ENCODE measurements at regions not wholly inside any gene's neighbourhood (a gene's known extent, or its start where the extent isn't known, plus 50 kb on each side); places are given as distances from the start of the nearest gene placed in this dataset.

DNA sequence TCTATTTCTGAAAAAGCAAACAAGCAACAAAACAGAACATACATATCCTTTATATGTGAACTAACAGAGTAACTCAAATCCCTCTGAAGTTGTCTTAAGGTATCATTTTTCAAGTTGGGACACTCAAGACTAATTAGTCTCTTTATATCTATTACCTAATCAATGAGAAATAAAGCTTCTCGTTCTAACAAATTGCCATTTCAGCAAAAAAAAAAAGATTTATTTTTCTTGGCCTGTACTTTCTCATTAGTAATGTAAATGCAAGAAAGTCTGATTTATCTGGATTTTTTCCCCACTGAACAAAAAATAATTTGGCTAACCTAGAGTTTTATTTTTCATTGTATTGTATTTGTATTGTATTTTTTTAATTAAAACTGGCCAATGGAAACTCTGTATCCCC is 176.1 kb upstream of the NOL4 start:
- TF ChIP-seq POLR2A (IDR thresholded peaks at IDR 0.05; ENCODE audit: low read depth, low read length) (no peak), POLR2AphosphoS5 (IDR thresholded peaks at IDR 0.05; ENCODE audit: low read depth, low read length) (no peak), TAF1 (IDR thresholded peaks at IDR 0.05; ENCODE audit: borderline replicate concordance, low read depth, low read length) (no peak)

All from GM12892 (cell line).